H9 (cell line): ENCODE measurements at regions not wholly inside any gene's neighbourhood (a gene's known extent, or its start where the extent isn't known, plus 50 kb on each side); places are given as distances from the start of the nearest gene placed in this dataset.
"Not testable (repeated sequence)": the region's sequence is repeated elsewhere in the genome, so short reads cannot be mapped to it uniquely, and the experiment has no call there.

ENCODE experiments used
- DNase-seq: peaks from one replicate; pipeline ENCODE4 v3.0.0-alpha.2; 2017
- H2AFZ ChIP-seq: one replicate; pipeline ENCODE4 v1.6.1; 2013; ENCODE audit warnings: mild to moderate bottlenecking, low read length, control low read depth, moderate library complexity
- H2AK5ac ChIP-seq: 2 replicates; pipeline ENCODE4 v1.6.1; 2013; ENCODE audit warnings: low read length, control low read depth, mixed read lengths; ENCODE audit not compliant: insufficient read length
- H2BK120ac ChIP-seq: one replicate; pipeline ENCODE4 v1.6.1; 2013; ENCODE audit warnings: low read depth, mild to moderate bottlenecking, low read length, control low read depth, inconsistent platforms; ENCODE audit not compliant: poor library complexity, severe bottlenecking
- H2BK12ac ChIP-seq: 2 replicates; pipeline ENCODE4 v1.6.1; 2013; ENCODE audit warnings: low read length, control low read depth, mixed read lengths, low read depth; ENCODE audit not compliant: insufficient read length
- H2BK15ac ChIP-seq: 2 replicates; pipeline ENCODE4 v1.6.1; 2013; ENCODE audit warnings: low read depth, low read length, control low read depth
- H2BK20ac ChIP-seq: one replicate; pipeline ENCODE4 v1.6.1; 2013; ENCODE audit warnings: low read depth, mild to moderate bottlenecking, low read length, control low read depth, inconsistent platforms; ENCODE audit not compliant: poor library complexity, severe bottlenecking
- H2BK5ac ChIP-seq: 2 replicates; pipeline ENCODE4 v1.6.1; 2013; ENCODE audit warnings: low read length, control low read depth, mixed read lengths; ENCODE audit not compliant: insufficient read length
- H3K14ac ChIP-seq: 2 replicates; pipeline ENCODE4 v1.6.1; 2013; ENCODE audit warnings: low read length, control low read depth; ENCODE audit not compliant: insufficient read depth
- H3K18ac ChIP-seq: 2 replicates; pipeline ENCODE4 v1.6.1; 2013; ENCODE audit warnings: low read depth, mild to moderate bottlenecking, mixed read lengths, low read length, control low read depth; ENCODE audit not compliant: insufficient read length
- H3K23ac ChIP-seq: 2 replicates; pipeline ENCODE4 v1.6.1; 2013; ENCODE audit warnings: low read length, control low read depth, mixed read lengths, low read depth; ENCODE audit not compliant: insufficient read length
- H3K23me2 ChIP-seq: 2 replicates; pipeline ENCODE4 v1.6.1; 2013; ENCODE audit warnings: low read depth, mild to moderate bottlenecking, mixed read lengths, low read length, control low read depth; ENCODE audit not compliant: insufficient read length, poor library complexity, severe bottlenecking
- H3K27ac ChIP-seq: 2 replicates; pipeline ENCODE4 v1.5.1; 2013; ENCODE audit warnings: low read length, control low read depth, mixed read lengths, low read depth; ENCODE audit not compliant: insufficient read length
- H3K27me3 ChIP-seq: 2 replicates; pipeline ENCODE4 v1.6.1; 2013; ENCODE audit warnings: low read length, control low read depth, inconsistent platforms; ENCODE audit not compliant: insufficient read depth
- H3K4ac ChIP-seq: 2 replicates; pipeline ENCODE4 v1.6.1; 2013; ENCODE audit warnings: low read depth, mild to moderate bottlenecking, control low read depth, inconsistent platforms, low read length, moderate library complexity
- H3K4me1 ChIP-seq: 2 replicates; pipeline ENCODE4 v1.6.1; 2013; ENCODE audit warnings: low read length, control low read depth, inconsistent platforms; ENCODE audit not compliant: insufficient read depth
- H3K4me2 ChIP-seq: 2 replicates; pipeline ENCODE4 v1.6.1; 2013; ENCODE audit warnings: low read length, control low read depth, mixed read lengths; ENCODE audit not compliant: insufficient read length, insufficient read depth
- H3K56ac ChIP-seq: 2 replicates; pipeline ENCODE4 v1.6.1; 2013; ENCODE audit warnings: low read depth, mild to moderate bottlenecking, mixed read lengths, low read length, control low read depth; ENCODE audit not compliant: insufficient read length
- H3K79me1 ChIP-seq: 2 replicates; pipeline ENCODE4 v1.6.1; 2013; ENCODE audit warnings: low read depth, mild to moderate bottlenecking, moderate library complexity, low read length, control low read depth, inconsistent platforms; ENCODE audit not compliant: insufficient read depth, poor library complexity, severe bottlenecking
- H3K79me2 ChIP-seq: 2 replicates; pipeline ENCODE4 v1.6.1; 2013; ENCODE audit warnings: low read length, control low read depth, inconsistent platforms; ENCODE audit not compliant: insufficient read depth
- H3K9ac ChIP-seq: 2 replicates; pipeline ENCODE4 v1.6.1; 2013; ENCODE audit warnings: low read length, control low read depth, mixed read lengths; ENCODE audit not compliant: insufficient read length; ENCODE audit errors: extremely low read depth
- H3K9me3 ChIP-seq: one replicate; pipeline ENCODE4 v1.6.1; 2013; ENCODE audit warnings: low read depth, low read length, inconsistent platforms; ENCODE audit not compliant: control insufficient read depth
- H3T11ph ChIP-seq: one replicate; pipeline ENCODE4 v1.6.1; 2013; ENCODE audit warnings: mild to moderate bottlenecking, low read length, control low read depth, inconsistent platforms
- H4K20me1 ChIP-seq: one replicate; pipeline ENCODE4 v1.6.1; 2013; ENCODE audit not compliant: control insufficient read depth, insufficient read length, insufficient read depth
- H4K5ac ChIP-seq: 2 replicates; pipeline ENCODE4 v1.6.1; 2013; ENCODE audit warnings: low read depth, mild to moderate bottlenecking, mixed read lengths, low read length, control low read depth; ENCODE audit not compliant: insufficient read length
- H4K8ac ChIP-seq: replicated peaks from 2 replicates; pipeline ENCODE4 v1.6.1; 2013; ENCODE audit warnings: low read length, control low read depth, mixed read lengths, low read depth; ENCODE audit not compliant: insufficient read length
- H4K91ac ChIP-seq: 2 replicates; pipeline ENCODE4 v1.6.1; 2013; ENCODE audit warnings: low read depth, mild to moderate bottlenecking, moderate library complexity, mixed read lengths, low read length, control low read depth; ENCODE audit not compliant: insufficient read length
- H3K27ac Mint-ChIP-seq, 3 experiments: 2 replicates in 2 of 3; 3 replicates in 1 of 3; pipeline ENCODE4 v1.8.0; 2020 to 2021; ENCODE audit warnings: mixed read lengths in 3 of 3, mild to moderate bottlenecking in 1 of 3, moderate library complexity in 1 of 3
- H3K27me3 Mint-ChIP-seq: 2 replicates; pipeline ENCODE4 v1.8.0; 2021; ENCODE audit warnings: low read depth, mild to moderate bottlenecking, moderate library complexity, mixed read lengths
- H3K36me3 Mint-ChIP-seq, 3 experiments: 2 replicates in 2 of 3; 3 replicates in 1 of 3; pipeline ENCODE4 v1.8.0; 2020 to 2021; ENCODE audit warnings: low read depth in 3 of 3, mixed read lengths in 3 of 3; ENCODE audit not compliant: insufficient read depth in 1 of 3
- H3K4me1 Mint-ChIP-seq, 2 experiments: 2 replicates each; pipeline ENCODE4 v1.8.0; 2020; ENCODE audit warnings: mixed read lengths in 2 of 2
- H3K4me3 Mint-ChIP-seq, 2 experiments: 2 replicates in 1 of 2; 3 replicates in 1 of 2; pipeline ENCODE4 v1.8.0; 2020 to 2021; ENCODE audit warnings: mild to moderate bottlenecking in 2 of 2, mixed read lengths in 2 of 2, moderate library complexity in 1 of 2
- H3K9me3 Mint-ChIP-seq, 2 experiments: 2 replicates in 1 of 2; 3 replicates in 1 of 2; pipeline ENCODE4 v1.8.0; 2020; ENCODE audit warnings: mild to moderate bottlenecking in 2 of 2, mixed read lengths in 2 of 2, moderate library complexity in 1 of 2
- WGBS: extraction: QIAGEN DNeasy Blood & Tissue Kit; methylation state at CpG from one replicate; pipeline ENCODE4 v1.1.7; 2013; ENCODE audit warnings: missing lambda C conversion rate, low lambda C conversion rate, mixed read lengths; ENCODE audit not compliant: insufficient read length; ENCODE audit errors: extremely low coverage; 5-methylcytosine and 5-hydroxymethylcytosine counted together

- H4K8ac ChIP-seq, H3K9ac ChIP-seq, H3K4me1 Mint-ChIP-seq, H4K91ac ChIP-seq, H2BK120ac ChIP-seq, H3K14ac ChIP-seq, H3K9me3 ChIP-seq, H3K23ac ChIP-seq, H3T11ph ChIP-seq, H2BK15ac ChIP-seq, DNase-seq, H3K4me3 Mint-ChIP-seq, H4K20me1 ChIP-seq, H3K18ac ChIP-seq, H3K23me2 ChIP-seq, H2BK5ac ChIP-seq, H3K27ac ChIP-seq, H2AFZ ChIP-seq, H3K27me3 Mint-ChIP-seq, H3K27me3 ChIP-seq, H3K4me2 ChIP-seq, H3K4me1 ChIP-seq, H3K4ac ChIP-seq, H2AK5ac ChIP-seq, H3K79me1 ChIP-seq, H3K27ac Mint-ChIP-seq, H3K36me3 Mint-ChIP-seq, H3K56ac ChIP-seq, H3K79me2 ChIP-seq, H2BK12ac ChIP-seq, H2BK20ac ChIP-seq, H4K5ac ChIP-seq: not testable (repeated sequence)
- WGBS = no CpG with 5 or more reads among the region's 39 CpGs
- peaks cover 3 to 14% of the 10 kb centered on the region in 2 experiments; a peak in 4 of 5 replicates for H3K9me3 Mint-ChIP-seq
Observed at GRCh38 chr1:188812836-188813573, 1664.7 kb downstream of the BRINP3 start.
